NCI-H1436 (cell line): ENCODE measurements at regions not wholly inside any gene's neighbourhood (a gene's known extent, or its start where the extent isn't known, plus 50 kb on each side); places are given as distances from the start of the nearest gene placed in this dataset.

Source experiments
- DNase-seq: peaks from one replicate; lab custom pipeline; 2025; lab: John Stamatoyannopoulos, UW

DNA sequence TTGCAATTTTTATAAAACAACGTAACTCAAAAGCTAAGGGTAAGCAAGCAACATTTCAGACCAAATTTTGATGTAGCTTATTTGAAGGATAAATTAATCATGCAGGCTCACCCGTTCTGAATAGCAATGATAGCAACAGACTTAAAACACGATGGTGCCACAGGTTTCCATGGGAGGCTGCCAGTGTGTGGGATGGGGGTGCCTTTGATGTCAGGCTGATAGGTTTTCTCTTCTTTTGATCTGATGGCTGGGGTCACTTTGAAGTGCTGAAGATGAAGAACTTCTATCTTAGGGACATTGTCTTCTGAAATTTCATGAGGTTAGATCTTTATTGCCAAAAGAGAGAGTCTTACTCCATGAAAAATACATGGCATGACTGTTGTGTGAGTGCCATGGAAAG is 206.8 kb downstream of the LPIN1 start:
- DNase-seq: no peak

DNA sequence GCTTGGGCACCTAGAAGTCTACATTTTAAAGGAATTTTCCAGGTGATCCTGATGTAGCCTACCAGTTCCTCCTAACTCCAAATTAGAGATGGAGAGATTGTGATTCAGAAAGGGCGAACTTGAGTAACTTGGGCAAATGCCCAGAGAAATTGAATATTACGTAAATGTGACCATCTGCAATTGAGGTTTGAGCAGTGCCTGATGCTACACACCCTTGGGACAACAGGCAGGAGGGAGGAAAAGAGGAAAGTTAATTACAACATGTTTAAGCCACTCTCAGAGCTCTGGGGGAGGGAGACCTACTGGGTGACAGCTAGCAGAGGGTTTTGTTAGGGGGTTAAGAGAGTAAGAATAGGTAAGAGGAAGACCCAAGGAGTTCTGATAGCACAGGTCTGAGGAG is 208.9 kb downstream of the LPIN1 start:
- no peak for DNase-seq

DNA sequence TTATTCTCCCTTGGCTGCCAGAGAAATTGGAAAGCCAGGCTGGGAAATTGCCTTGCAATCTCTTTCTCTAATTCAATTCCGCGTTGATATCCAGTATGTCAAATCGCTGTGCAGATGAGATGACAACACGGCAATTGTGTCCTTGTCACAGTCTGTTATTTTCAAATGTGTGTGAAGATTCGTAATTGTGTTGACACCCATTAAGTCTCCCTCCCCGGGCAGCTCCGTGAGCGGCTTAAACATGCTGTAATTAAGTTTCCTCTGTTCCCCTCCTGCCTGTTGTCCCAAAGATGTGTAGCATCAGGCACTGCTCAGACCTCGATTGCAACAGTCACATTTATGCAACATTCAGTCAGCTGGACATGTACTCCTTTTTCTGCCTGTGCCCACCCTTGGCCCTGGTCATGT is 209.5 kb downstream of the LPIN1 start:
- no peak for DNase-seq

DNA sequence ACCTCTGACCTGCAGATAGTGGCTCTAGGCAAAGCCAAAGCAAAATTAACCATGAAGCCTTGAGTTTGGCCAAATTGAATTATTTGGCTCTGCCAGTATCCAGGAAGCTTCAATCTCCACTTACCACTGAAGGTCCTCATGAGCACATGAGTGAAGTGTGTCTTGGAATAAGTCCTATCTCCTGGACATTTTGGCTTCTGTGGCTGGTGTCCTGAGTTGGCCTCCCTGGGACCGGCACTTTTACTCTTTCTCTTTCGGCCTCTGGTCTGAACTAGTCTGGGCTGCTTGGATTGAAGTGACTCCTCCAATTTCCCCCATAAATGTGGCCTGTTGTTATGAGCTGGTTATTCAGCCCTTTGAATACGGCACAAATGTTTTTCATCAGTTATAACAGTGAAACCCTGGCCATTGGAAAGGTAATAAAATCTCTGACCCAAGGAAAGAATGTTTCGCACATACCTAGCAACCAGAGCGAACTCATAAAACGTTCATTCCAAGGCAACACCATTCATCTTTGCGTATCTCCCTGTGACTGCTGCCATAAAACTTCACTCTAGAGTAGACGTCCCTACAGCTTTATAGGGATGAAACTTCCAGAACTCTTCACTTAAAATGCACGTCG is 216.4 kb downstream of the LPIN1 start:
- DNase-seq: no peak

DNA sequence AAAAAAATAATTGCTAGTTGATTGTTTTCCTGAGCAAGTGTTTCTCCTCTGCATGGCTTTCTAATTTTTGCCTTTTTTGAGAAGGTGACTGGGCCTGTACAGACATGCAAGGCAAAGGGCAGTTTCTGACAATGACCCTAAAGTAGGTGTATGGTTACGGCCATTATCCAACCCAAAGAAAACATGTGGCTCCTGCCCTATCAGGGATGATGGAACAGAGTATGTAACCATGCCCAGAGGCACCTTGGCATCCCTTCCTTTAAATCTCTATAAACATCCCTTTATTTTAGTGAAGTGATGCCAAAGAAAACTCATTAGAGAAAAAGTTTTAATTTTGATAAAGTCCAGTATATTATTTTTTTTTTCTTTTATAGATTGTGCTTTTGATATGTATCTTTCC is 217.5 kb downstream of the LPIN1 start:
- DNase-seq: no peak

DNA sequence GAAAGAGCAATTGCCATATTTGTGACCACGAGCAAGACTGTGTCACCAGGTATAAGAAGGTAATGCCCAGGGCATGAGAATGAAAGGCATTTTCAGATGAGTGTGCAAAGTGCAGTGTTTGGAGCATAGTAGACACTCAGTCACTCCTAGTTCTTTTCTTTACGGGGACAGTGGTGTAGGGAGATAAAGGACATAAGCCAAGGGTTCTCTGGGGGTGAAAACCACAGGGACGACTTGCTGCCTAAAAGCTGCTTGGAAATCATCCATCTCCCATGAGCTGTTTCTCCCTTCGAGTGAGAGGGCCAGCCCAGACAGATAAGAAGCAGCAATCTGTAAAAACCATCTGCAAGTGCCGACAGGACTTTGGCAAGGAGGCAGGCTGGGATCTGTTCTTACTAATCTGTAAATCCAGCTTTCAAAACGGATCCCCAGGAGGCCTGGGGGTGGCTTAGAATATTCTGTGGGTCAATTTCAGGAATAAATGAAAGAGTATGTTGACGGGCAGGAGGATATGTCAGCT is 221.6 kb downstream of the LPIN1 start:
- no peak for DNase-seq

DNA sequence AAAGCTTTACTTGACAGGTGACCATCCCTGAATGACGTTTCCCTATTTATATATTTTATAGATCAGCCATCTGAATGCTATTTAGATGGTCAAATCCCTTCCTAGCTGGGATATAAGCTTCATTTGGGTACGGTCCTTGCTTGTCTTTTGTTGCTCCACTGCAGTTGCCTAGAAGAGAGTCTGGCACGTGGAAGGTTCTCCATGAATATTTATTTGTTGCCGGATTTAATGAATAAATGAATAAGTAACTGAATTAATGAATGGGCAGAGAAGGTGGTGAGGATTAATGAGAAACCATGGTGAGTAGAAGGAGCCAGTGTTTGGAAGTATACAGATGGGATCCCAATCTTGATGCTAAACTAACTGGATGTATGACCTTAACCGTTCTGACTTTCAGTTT is 222.1 kb downstream of the LPIN1 start:
- no peak for DNase-seq

DNA sequence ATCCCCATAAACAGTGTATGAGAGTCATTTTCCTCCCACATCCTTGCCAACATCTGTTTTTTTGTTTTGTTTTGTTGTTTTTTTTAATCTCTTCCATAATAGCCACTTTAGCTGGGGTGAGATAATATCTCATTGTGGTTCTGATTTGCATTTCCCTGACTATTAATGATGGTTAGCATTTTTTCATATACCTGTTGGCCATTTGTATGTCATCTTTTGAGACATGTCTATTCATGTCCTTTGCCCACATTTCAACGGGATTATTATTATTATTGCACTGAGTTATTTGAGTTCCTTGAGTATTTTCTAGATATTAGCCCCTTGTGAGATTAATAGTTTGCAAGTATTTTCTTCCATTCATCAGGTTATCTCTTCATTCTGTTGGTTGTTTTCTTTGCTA is 223.3 kb downstream of the LPIN1 start:
- no peak for DNase-seq

DNA sequence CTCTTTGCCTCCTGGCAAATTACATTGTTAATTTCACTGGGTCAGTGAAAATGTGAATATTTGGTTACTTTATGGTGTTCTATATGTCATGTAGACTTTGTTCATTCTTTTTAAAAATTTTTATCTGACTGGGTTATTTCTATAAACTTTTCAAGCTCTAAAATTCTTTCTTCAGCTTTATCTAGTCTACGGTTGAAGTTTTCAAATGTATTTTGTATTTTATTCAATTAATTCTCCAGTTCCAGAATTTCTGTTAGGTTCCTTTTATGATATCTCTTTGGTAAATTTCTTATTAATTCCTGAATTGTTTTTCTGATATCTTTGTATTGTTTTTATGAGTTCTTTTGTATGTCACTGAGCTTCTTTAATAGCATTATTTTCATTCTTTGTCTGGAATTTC is 228.1 kb downstream of the LPIN1 start:
- no peak for DNase-seq

DNA sequence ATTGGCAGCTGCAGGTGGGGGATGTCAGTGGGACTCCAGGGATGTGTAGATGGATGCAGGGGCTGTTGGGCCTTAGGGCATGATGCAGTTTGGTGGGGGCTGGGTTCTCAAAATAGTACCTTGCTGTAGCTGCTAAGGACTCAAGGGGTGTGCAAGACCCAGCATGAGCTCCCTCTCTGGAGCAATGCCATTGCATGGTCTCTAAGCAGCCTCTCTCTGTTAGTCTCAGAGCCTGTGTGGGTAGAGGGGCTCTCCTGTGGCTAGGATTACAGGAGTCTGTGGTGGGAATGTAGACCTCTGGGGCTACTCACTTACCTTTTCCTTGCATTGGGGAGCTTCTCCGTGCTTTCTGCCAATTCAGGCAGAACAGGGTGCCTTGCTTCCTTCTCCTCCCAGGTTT is 228.9 kb downstream of the LPIN1 start:
- no peak for DNase-seq

DNA sequence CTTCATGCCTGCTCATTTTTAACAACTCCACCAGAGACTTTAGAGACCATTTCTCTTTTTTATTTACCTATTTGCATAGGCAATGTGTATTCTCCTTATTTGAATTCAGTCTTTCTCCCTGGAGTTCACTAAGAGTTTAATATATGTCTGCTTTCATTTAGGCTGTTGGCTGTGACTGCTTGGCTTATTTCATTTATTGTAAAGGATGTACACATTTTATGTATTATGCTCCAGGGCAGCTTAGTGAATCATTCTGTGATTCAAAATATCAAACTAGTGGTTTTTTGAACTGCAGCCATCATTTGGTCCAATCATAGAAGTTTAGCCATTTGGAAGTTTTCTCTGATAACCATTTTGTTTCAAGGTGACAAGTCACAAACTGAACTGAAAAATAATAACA is 229.6 kb downstream of the LPIN1 start:
- no peak for DNase-seq

DNA sequence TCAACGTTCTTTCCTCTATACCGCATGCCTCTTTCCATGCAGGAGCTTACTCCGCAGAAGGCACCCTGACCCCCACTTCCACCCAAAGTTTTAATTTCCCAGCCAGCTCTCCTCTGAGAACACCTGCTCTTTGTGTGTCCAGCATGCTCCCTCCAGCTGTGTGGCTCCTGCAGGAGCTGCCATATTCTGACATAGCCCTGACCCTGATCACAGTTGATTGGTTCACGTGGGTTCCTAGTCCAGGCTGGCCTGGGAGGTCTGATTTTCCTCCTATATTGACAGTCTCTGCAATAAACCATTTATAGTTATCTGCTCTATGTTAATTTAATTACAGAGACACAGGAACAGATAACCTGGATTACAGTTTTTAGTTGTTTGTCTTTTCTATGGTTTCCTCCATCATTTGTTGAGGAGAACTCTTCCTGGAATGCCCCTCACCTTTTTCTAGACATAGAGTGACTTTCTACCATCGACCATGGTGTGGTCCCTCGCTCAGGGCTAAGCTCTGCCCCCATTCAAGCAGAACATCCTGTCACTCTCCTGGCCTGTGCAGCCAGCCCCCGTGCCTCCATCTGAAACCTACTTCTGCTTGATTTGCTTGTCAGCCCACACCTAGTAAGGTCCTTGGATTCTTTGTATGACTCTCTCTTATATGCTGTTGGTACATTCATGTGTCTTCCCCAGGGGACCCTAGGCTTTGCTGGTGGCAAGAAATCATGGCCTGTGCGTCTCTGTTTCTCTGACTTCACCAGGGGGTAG is 231.5 kb downstream of the LPIN1 start:
- no peak for DNase-seq

DNA sequence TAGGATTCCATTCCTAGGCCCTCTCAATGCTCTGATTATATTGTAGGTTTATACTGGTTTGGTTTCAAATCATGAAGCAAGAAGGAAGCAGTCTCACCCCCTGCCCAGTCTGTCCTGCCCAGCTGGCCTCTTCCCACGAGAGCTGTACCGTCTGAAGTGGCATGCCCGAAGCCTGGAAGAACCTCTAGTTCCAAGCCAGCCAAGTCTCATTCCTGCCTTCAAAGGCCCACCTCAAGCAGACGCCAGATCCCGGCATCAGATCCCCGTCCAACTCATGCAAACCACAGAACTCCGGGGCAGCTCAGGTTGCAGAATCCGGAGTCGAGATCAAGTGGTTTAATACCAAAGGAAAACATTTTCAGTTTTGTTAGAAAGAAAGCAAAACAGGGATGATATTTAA is 234.4 kb downstream of the LPIN1 start:
- no peak for DNase-seq

DNA sequence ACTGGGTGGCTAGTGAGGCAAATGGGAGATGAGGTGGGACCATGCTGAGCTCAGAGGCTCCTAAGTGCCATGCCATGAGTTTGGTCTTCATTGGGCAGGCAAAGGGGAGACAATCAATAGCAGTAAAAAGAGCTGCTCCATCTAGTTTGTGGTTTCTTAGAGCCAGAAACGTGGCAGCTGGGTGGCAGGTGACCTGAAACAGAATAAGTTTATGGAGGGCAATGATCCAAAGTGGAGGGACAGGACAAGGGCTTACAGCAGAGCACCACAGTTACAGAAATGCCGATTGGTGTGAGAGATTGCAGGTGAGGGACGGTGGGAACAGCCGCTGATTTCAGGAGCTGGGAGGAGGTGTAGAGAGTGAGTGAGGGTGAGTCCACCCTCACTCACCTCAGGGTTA is 237.0 kb downstream of the LPIN1 start:
- DNase-seq: no peak

DNA sequence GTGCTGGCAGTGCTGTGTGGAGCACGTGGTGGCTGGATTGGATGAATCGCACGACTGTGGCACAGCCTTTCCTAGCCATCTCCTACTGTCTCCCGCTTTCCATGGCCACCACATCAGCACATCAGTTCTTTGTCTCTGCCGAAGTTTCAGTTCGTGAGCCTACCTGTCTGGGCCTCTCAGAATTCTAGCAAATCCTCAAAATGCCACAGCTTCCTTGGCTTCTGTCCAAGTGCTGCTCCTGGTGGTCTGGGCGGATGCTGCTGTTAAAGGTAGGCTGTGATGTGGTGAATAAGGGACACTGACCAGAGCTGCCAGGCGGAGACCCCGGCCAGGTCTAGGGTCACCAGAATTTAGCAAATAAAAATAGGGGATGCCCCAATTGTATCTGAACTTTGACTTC is 237.4 kb downstream of the LPIN1 start:
- DNase-seq: no peak

DNA sequence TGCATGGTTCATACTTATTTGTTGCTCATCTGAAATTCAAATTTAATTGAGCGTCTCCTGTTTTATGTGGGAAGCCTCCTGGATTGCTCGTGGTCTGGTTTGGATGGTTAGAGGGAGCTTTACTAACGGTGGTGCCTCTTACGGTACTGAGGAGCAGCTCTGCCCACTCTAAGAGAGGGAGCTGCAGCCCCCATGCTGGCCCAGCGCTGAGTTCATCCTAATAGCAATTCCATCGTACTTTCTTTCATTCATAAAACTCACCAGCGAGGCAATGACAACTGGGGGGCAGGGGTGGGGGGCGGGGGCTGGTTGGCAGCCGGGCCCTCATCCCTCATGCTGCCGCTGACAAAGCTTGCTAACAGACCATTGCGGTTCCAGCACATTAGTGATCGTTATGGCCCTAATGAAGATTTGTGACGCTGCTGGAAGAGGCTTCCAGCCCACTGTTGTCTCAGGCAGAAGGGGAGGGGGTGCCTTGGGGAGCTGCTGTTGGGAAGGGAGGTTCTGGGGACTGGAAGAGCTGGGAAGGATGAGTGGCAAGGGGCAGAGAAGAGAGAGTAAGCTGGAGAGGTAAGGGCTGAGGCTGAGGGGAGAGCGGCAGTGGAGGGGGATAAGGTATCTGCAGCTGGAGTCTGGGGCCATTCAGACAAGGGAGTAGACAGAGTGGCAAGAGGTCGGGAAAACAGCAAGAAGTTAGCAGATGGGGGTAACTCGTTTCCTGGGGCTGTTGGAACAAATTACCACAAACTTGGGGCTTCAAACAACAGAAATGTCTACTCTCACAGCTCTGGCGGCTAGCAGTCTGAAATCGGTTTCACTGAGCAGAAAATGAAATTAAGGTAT is 238.1 kb downstream of the LPIN1 start:
- DNase-seq: no peak

DNA sequence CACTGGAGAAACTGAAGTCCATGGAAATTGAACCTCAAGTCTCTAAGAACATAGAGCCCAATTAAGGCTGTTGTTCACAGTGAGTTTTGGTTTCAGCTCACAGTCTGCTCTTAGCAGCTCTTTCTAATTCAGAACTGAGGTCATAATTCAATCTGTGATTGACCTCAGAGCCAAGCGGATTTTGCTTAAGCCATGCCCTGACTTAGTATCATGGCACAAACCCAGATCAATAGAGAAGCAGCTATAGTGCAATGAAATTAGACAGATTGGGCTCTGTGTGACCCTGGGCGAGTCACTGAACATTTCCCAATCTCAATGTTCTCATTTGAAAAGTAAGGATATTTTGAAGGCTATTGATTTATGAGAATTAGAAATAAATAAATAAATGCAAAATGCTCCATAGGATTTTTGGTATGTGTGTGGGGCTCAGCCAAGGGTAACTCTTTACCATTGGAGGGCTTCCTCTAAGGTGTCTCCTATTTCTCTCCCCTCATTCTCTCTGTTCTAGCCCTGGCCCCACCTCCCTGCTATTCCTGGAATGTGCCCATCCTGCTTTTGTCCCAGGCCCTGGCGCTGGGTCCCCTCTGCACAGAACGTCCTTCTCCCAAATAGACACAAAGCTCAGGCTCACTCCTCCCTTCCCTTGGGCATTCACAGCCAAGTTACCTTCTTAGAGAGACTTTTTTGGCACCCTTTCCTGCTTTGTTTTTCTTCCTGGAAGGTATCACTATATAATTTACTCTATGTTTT is 239.6 kb downstream of the LPIN1 start:
- DNase-seq: no peak

DNA sequence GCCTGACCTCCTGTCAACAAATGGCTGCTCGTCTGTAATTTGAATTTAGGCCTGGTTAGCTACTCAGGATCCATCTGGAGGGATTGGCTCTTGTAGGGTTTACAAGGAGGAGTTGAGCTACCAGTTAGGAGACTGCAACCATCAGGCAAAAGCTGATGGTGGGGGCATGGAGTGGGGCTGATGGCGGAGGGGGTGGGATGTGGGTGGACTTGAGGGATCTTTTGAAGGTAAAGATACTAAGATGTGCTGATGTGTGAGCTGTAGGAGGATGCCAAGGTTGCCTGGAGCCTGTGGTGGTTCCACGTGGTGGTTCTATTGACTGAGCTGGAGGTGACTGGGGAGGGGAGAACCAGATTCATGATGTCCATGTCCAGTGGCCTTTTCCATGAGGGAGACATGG is 240.7 kb downstream of the LPIN1 start:
- DNase-seq: no peak

DNA sequence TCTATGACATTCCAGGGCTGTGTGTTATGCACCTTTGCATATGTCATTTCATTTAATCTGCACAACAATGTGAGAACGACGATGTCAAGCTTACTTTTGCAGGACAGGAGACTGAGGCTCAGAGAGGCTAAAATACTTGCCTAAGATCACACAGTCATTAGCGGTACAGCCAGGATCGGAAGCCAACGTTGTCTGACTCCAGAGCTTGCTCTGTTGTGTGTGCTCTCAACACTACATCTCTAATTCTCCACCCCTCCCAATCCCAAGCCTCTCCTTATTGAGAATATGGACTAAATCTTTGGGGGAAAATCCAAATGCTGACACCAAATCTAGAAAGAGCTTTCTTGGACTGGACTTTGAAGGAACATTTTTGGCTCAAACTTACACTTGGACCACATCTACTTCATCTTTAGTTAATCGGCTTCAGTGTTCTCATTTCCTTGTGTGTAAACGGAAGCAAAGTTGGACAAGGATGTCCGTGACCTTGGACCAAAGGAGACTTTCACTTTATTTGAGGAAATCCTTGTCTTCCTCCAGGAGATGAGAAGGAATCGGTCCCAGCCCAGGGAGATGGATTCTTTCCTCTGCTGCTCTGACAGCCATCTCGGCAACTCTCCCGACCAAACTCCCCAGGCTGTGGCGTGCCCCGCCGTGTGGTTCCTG is 242.4 kb downstream of the LPIN1 start:
- no peak for DNase-seq

DNA sequence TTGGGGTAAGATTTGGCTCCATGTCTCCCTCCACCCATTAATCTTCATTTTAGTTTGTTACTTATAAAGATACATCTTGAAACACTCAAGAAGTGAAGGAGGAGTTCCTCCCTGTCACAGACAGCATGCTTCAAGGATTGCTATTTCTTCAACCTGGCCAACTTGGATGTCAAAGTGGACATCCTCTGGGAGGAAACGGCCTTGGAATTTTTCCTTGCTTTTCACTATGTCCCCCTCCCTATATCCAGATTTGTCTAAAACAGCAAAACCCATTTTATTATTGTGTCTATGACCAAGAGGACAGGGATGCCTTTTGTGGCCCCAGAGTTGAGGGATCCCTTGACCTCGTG is 242.9 kb downstream of the LPIN1 start:
- no peak for DNase-seq

DNA sequence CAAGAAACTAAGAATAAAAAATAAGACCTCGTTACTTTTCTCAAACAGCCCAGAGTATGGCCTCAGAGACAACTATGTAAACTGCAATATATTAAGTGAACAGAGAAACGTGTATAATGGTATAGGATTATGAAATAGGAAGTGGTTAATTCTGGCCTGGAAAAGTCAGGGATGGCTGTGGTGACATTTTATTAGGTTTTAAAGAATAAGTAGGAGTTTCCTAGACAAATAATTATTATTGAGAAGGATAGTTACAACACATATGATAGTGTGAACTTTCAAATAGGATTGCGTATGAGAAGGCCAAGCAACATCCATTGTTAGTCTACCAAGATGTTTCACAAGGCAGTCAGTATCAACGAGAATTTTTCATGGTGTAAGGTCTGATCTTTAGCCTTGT is 244.1 kb downstream of the LPIN1 start:
- DNase-seq: no peak

DNA sequence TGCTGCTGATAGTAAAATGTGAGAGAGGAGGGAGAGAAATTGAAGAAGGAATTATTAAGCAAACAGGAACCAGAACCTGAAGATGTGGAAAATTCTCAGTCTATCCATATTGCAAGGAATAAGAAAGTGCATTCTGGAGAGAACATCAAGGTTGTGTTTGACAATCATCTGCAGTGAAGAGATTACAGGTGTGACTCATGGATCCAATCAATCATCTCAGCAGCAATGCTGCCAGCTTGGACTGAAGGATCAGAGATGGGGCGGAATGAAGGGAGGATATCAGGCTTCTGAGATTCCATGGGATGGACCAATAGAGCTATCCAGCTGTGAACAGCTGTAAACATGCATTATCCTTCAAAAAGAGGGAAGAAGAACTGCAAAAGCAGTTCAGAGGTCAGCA is 247.3 kb downstream of the LPIN1 start:
- no peak for DNase-seq
